ENCODE measurements at regions not wholly inside any gene's neighbourhood (a gene's known extent, or its start where the extent isn't known, plus 50 kb on each side); places are given as distances from the start of the nearest gene placed in this dataset.

DNA sequence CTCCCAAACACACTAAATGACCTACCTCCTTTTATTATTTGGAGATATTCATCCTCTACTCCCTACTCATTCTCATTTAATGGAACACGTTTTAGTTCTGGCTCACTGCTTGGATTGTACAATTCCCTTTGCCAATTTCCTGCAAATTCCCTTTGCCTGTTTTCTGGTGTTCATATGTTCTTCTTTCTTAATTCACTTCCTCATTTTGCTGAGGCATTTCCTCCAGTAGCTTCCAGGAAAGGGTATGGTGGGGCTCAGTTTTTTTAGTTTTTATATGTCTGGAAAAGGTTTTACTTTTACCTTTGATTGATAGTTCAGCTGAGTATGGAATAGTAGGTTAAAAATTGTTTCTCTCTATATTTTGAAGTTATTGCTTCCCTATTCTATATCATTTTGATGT is 143.6 kb upstream of the GOLIM4 start:
- TF ChIP-seq TAF1 (IDR thresholded peaks at IDR 0.05; ENCODE audit: borderline replicate concordance, low read depth, low read length) (no peak), USF2 (IDR thresholded peaks at IDR 0.05; ENCODE audit: borderline replicate concordance, low read depth, low read length) (no peak), FOSL2 (IDR thresholded peaks at IDR 0.05; ENCODE audit: borderline replicate concordance, low read depth) (no peak), REST (IDR thresholded peaks at IDR 0.05; ENCODE audit: low read depth, low read length) (no peak)

All from SK-N-SH (cell line).